IMR-90 (cell line): ENCODE measurements at regions not wholly inside any gene's neighbourhood (a gene's known extent, or its start where the extent isn't known, plus 50 kb on each side); places are given as distances from the start of the nearest gene placed in this dataset.

ENCODE experiments used
- ATAC-seq: fragments of 200-7000 bp; cut with Tn5 transposase; 2 replicates; pipeline ENCODE4 v1.9.1; 2020; ENCODE audit warnings: low read depth, mild to moderate bottlenecking, moderate library complexity
- BruUV-seq: library from RNA; stranded (reverse); fragments of 400-500 nt; replicated peaks from 2 replicates; lab custom pipeline; 2021; lab: Mats Ljungman, UMichigan
- CTCF ChIA-PET: fragments of 300-600 bp; formaldehyde crosslinking; extraction: SDS; loops from one replicate; lab custom pipeline; 2021; ENCODE audit warnings: antibody characterized with exemption; lab: Yijun Ruan, JAX
- POLR2A ChIA-PET: fragments of 300-600 bp; sonication (Branson Sonifier 250); formaldehyde crosslinking; loops from one replicate; lab custom pipeline; 2022; ENCODE audit warnings: antibody characterized with exemption; ENCODE audit not compliant: unreplicated experiment; lab: Charles Lee
- DNase-seq: peaks from one replicate; pipeline ENCODE4 v3.0.0; 2013
- H2AFZ ChIP-seq: replicated peaks from 2 replicates; pipeline ENCODE3; 2013; ENCODE audit warnings: low read length, mild to moderate bottlenecking; ENCODE audit not compliant: poor library complexity
- H2AK5ac ChIP-seq: 2 replicates; pipeline ENCODE4 v1.6.1; 2013; ENCODE audit warnings: low read depth, low read length, inconsistent platforms
- H2AK9ac ChIP-seq: replicated peaks from 2 replicates; pipeline ENCODE3; 2013; ENCODE audit warnings: mild to moderate bottlenecking, low read depth, low read length, moderate library complexity; ENCODE audit not compliant: poor library complexity
- H2BK120ac ChIP-seq: 2 replicates; pipeline ENCODE4 v1.6.1; 2013; ENCODE audit warnings: low read depth, low read length, inconsistent platforms
- H2BK15ac ChIP-seq: 3 replicates; pipeline ENCODE4 v1.6.1; 2013; ENCODE audit warnings: low read depth, low read length, inconsistent platforms
- H2BK20ac ChIP-seq: 2 replicates; pipeline ENCODE4 v1.6.1; 2013; ENCODE audit warnings: low read depth, mild to moderate bottlenecking, inconsistent platforms, low read length, moderate library complexity
- H2BK5ac ChIP-seq: 2 replicates; pipeline ENCODE4 v1.6.1; 2013; ENCODE audit warnings: mild to moderate bottlenecking, low read depth, low read length, inconsistent platforms; ENCODE audit not compliant: poor library complexity, severe bottlenecking
- H3K14ac ChIP-seq: replicated peaks from 2 replicates; pipeline ENCODE4 v1.6.1; 2013; ENCODE audit warnings: low read depth, low read length, inconsistent platforms
- H3K18ac ChIP-seq: 2 replicates; pipeline ENCODE4 v1.6.1; 2013; ENCODE audit warnings: low read depth, low read length, control low read depth
- H3K23ac ChIP-seq: 2 replicates; pipeline ENCODE4 v1.6.1; 2013; ENCODE audit warnings: low read depth, low read length, inconsistent platforms
- H3K27ac ChIP-seq: 2 replicates; pipeline ENCODE4 v1.5.1; 2013; ENCODE audit warnings: mild to moderate bottlenecking, control low read depth, low read length; ENCODE audit not compliant: insufficient read depth
- H3K27me3 ChIP-seq: 2 replicates; pipeline ENCODE4 v1.6.1; 2013; ENCODE audit warnings: low read length; ENCODE audit not compliant: control insufficient read depth, insufficient read depth
- H3K36me3 ChIP-seq: 2 replicates; pipeline ENCODE4 v1.6.1; 2013; ENCODE audit warnings: low read length, mixed read lengths; ENCODE audit not compliant: control insufficient read depth, insufficient read depth
- H3K4ac ChIP-seq: 2 replicates; pipeline ENCODE4 v1.6.1; 2013; ENCODE audit warnings: low read depth, low read length, inconsistent platforms
- H3K4me1 ChIP-seq: 2 replicates; pipeline ENCODE4 v1.6.1; 2013; ENCODE audit warnings: low read length, mixed read lengths; ENCODE audit not compliant: control insufficient read depth, insufficient read depth
- H3K4me2 ChIP-seq: 2 replicates; pipeline ENCODE4 v1.6.1; 2013; ENCODE audit warnings: low read depth, mild to moderate bottlenecking, control low read depth, low read length, moderate library complexity
- H3K4me3 ChIP-seq: 2 replicates; pipeline ENCODE4 v1.5.1; 2013; ENCODE audit warnings: low read depth, mild to moderate bottlenecking, control low read depth, low read length, moderate library complexity; ENCODE audit not compliant: insufficient read depth
- H3K56ac ChIP-seq: 2 replicates; pipeline ENCODE4 v1.6.1; 2013; ENCODE audit warnings: low read length, inconsistent platforms; ENCODE audit not compliant: insufficient read depth; ENCODE audit errors: extremely low read depth
- H3K79me1 ChIP-seq, 2 experiments: 2 replicates each; pipeline ENCODE4 v1.6.1; 2013; ENCODE audit warnings: low read length in 2 of 2, inconsistent platforms in 1 of 2, low read depth in 1 of 2
- H3K9ac ChIP-seq: 2 replicates; pipeline ENCODE4 v1.6.1; 2013; ENCODE audit warnings: low read depth, low read length, control low read depth
- H3K9me1 ChIP-seq: 2 replicates; pipeline ENCODE4 v1.6.1; 2013; ENCODE audit warnings: low read length, inconsistent platforms; ENCODE audit not compliant: insufficient read depth
- H3K9me3 ChIP-seq: 2 replicates; pipeline ENCODE4 v1.6.1; 2013; ENCODE audit warnings: low read length; ENCODE audit not compliant: control insufficient read depth, insufficient read depth
- H4K20me1 ChIP-seq: 2 replicates; pipeline ENCODE4 v1.6.1; 2013; ENCODE audit warnings: low read length, inconsistent platforms; ENCODE audit not compliant: insufficient read depth
- H4K5ac ChIP-seq: 2 replicates; pipeline ENCODE4 v1.6.1; 2013; ENCODE audit warnings: mild to moderate bottlenecking, low read depth, low read length, control low read depth
- H4K8ac ChIP-seq, 2 experiments: 2 replicates each; pipeline ENCODE4 v1.6.1; 2013; ENCODE audit warnings: low read depth in 2 of 2, low read length in 2 of 2, control low read depth in 1 of 2, inconsistent platforms in 1 of 2
- H4K91ac ChIP-seq: 2 replicates; pipeline ENCODE4 v1.6.1; 2013; ENCODE audit warnings: low read depth, low read length, inconsistent platforms; ENCODE audit not compliant: insufficient read depth
- CHD1 ChIP-seq: IDR thresholded peaks from 2 replicates; pipeline ENCODE4 v1.6.1; 2012; ENCODE audit warnings: low read depth, low read length, improper control_type of control experiment
- MXI1 ChIP-seq: IDR thresholded peaks from 2 replicates; pipeline ENCODE4 v1.6.1; 2012; ENCODE audit warnings: low read depth, mild to moderate bottlenecking, low read length, moderate library complexity, borderline replicate concordance
- WGBS, 2 experiments: methylation state at CpG; one replicate each; pipeline versions ENCODE4 v1.1.5 to v1.1.7; 2013; ENCODE audit warnings: missing lambda C conversion rate in 2 of 2; ENCODE audit not compliant: insufficient read length in 1 of 2; ENCODE audit errors: extremely low coverage in 2 of 2; 5-methylcytosine and 5-hydroxymethylcytosine counted together
- dilution Hi-C: fragments of 300-500 bp; cut with HindIII; formaldehyde crosslinking; loops from one replicate; pipeline ENCODE4 v1.14.3; 2018; ENCODE audit warnings: low sequenced_read_pairs; ENCODE audit not compliant: unreplicated experiment
- in situ Hi-C: fragments of 300-500 bp; cut with MboI; formaldehyde crosslinking; loops from 3 replicates; pipeline ENCODE4 v1.14.3; 2019; ENCODE audit warnings: low sequenced_read_pairs, inconsistent platforms, mixed read lengths
- intact Hi-C: fragments of 100-400 bp; cut with micrococcal nuclease; formaldehyde crosslinking; loops from 2 replicates; pipeline ENCODE4 v1.10.0; 2022
- TF ChIP-seq, protein P1 (sequence below): fragments of 150-350 bp; IDR thresholded peaks from 2 replicates; pipeline ENCODE4 v1.6.1; 2017; ENCODE audit warnings: mild to moderate bottlenecking, antibody characterized with exemption, low read length, low read depth
- TF ChIP-seq, protein P2 (sequence below): fragments of 150-350 bp; IDR thresholded peaks from 2 replicates; pipeline ENCODE4 v1.6.1; 2016; ENCODE audit warnings: low read depth, mild to moderate bottlenecking, low read length, moderate library complexity, borderline replicate concordance

DNA sequence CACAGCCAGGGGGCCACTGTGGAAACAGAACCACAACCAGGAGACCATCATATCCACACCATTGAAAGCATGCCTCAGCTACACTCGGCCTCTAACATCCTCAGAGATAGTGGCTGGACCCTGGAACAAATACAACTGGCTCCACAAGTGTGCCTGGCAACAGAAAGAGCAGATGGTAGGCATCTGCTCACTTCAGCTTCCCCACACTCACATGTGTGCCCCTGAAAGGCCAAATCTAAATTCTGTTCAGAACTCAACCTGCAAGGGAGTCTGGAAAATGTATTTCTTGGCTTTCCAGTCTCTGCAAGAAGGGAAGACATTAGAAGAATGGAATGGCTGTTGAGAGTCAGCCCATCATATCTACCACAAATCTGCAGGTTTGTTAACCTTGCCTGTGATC lies 54.7 kb upstream of the CTNNB1 start:
- dilution Hi-C loops, result no loop called here
- no peak for TF ChIP-seq CHD1
- TF ChIP-seq MXI1, result no peak
- TF ChIP-seq, protein P1, sequence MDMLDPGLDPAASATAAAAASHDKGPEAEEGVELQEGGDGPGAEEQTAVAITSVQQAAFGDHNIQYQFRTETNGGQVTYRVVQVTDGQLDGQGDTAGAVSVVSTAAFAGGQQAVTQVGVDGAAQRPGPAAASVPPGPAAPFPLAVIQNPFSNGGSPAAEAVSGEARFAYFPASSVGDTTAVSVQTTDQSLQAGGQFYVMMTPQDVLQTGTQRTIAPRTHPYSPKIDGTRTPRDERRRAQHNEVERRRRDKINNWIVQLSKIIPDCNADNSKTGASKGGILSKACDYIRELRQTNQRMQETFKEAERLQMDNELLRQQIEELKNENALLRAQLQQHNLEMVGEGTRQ, result no peak
- TF ChIP-seq, protein P2, sequence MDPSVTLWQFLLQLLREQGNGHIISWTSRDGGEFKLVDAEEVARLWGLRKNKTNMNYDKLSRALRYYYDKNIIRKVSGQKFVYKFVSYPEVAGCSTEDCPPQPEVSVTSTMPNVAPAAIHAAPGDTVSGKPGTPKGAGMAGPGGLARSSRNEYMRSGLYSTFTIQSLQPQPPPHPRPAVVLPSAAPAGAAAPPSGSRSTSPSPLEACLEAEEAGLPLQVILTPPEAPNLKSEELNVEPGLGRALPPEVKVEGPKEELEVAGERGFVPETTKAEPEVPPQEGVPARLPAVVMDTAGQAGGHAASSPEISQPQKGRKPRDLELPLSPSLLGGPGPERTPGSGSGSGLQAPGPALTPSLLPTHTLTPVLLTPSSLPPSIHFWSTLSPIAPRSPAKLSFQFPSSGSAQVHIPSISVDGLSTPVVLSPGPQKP, result no peak

More for the DNA sequence above, 54.7 kb upstream of the CTNNB1 start:
- Histone ChIP-seq H3K4ac (no peak overlapping the region), H2BK20ac (no peak overlapping the region), H3K79me1 (no peaks in the 10 kb centered on the region), H4K8ac (no peak overlapping the region), H2BK15ac (no peak overlapping the region), H3K14ac (no peak overlapping the region), H3K4me1 (no peaks in the 10 kb centered on the region), H4K5ac (no peak overlapping the region), H3K18ac (no peak overlapping the region), H3K23ac (no peak overlapping the region), H3K4me3 (no peak overlapping the region), H3K9me3 (no peaks in the 10 kb centered on the region), H2BK5ac (no peak overlapping the region), H4K91ac (no peak overlapping the region), H3K27me3 (no peaks in the 10 kb centered on the region), H2AK9ac (no peak overlapping the region), H3K9ac (no peak overlapping the region), H2AFZ (no peak overlapping the region), H3K56ac (no peak overlapping the region), H3K27ac (no peak overlapping the region), H2AK5ac (no peak overlapping the region), H3K4me2 (no peak overlapping the region), H3K36me3 (no peaks in the 10 kb centered on the region), H4K20me1 (no peaks in the 10 kb centered on the region), H2BK120ac (no peak overlapping the region), H3K9me1 (no peaks in the 10 kb centered on the region)
- BruUV-seq, result no TSS peak
- ChIA-PET POLR2A (no interaction called here), CTCF (no interaction called here)
- no CpG with 5 or more reads among the region's 1 CpG for WGBS, 2 experiments
- in situ Hi-C loops (no loop called here), intact Hi-C loops (no loop called here)
- DNase-seq (no peak), ATAC-seq (no peak)
